ENCODE measurements at regions not wholly inside any gene's neighbourhood (a gene's known extent, or its start where the extent isn't known, plus 50 kb on each side); places are given as distances from the start of the nearest gene placed in this dataset.
"Not testable (repeated sequence)": the region's sequence is repeated elsewhere in the genome, so short reads cannot be mapped to it uniquely, and the experiment has no call there.

- H3K4me3 ChIP-seq (ENCODE audit: low read depth, low read length), result no peak overlapping the region
- TF ChIP-seq CTCF (IDR thresholded peaks at IDR 0.05; ENCODE audit: low read depth, low read length), result no peak
Measured at GRCh38 chr10:23643111-23643780, 204.4 kb downstream of the OTUD1 start.

- TF ChIP-seq CTCF (IDR thresholded peaks at IDR 0.05; ENCODE audit: low read depth, low read length), result no peak
- no peak overlapping the region for H3K4me3 ChIP-seq (ENCODE audit: low read depth, low read length)
Measured at GRCh38 chr10:23648618-23649017, 209.7 kb downstream of the OTUD1 start.

GRCh38 chr10:23656735-23657134, 217.9 kb downstream of the OTUD1 start:
- no peak for TF ChIP-seq CTCF (IDR thresholded peaks at IDR 0.05; ENCODE audit: low read depth, low read length)

GRCh38 chr10:23657677-23658076, 218.8 kb downstream of the OTUD1 start:
- H3K4me3 ChIP-seq (ENCODE audit: low read depth, low read length), result no peak overlapping the region
- TF ChIP-seq CTCF (IDR thresholded peaks at IDR 0.05; ENCODE audit: low read depth, low read length), result no peak

More at GRCh38 chr10:23656735-23657134, 217.9 kb downstream of the OTUD1 start:
- no peak overlapping the region for H3K4me3 ChIP-seq (ENCODE audit: low read depth, low read length)

GRCh38 chr10:23671866-23672265, 233.0 kb downstream of the OTUD1 start:
- H3K4me3 ChIP-seq (ENCODE audit: low read depth, low read length), result not testable (repeated sequence)

- no peak for TF ChIP-seq CTCF (IDR thresholded peaks at IDR 0.05; ENCODE audit: low read depth, low read length)
- no peak overlapping the region for H3K4me3 ChIP-seq (ENCODE audit: low read depth, low read length)
Measured at GRCh38 chr10:23675585-23675984, 236.7 kb downstream of the OTUD1 start.

- no peak for TF ChIP-seq CTCF (IDR thresholded peaks at IDR 0.05; ENCODE audit: low read depth, low read length)
- no peak overlapping the region for H3K4me3 ChIP-seq (ENCODE audit: low read depth, low read length)
Measured at GRCh38 chr10:23676296-23676695, 237.4 kb downstream of the OTUD1 start.

- TF ChIP-seq CTCF (IDR thresholded peaks at IDR 0.05; ENCODE audit: low read depth, low read length), result no peak
- no peak overlapping the region for H3K4me3 ChIP-seq (ENCODE audit: low read depth, low read length)
Measured at GRCh38 chr10:23686722-23687121, 247.8 kb downstream of the OTUD1 start.
